ENCODE measurements at regions not wholly inside any gene's neighbourhood (a gene's known extent, or its start where the extent isn't known, plus 50 kb on each side); places are given as distances from the start of the nearest gene placed in this dataset.

DNA sequence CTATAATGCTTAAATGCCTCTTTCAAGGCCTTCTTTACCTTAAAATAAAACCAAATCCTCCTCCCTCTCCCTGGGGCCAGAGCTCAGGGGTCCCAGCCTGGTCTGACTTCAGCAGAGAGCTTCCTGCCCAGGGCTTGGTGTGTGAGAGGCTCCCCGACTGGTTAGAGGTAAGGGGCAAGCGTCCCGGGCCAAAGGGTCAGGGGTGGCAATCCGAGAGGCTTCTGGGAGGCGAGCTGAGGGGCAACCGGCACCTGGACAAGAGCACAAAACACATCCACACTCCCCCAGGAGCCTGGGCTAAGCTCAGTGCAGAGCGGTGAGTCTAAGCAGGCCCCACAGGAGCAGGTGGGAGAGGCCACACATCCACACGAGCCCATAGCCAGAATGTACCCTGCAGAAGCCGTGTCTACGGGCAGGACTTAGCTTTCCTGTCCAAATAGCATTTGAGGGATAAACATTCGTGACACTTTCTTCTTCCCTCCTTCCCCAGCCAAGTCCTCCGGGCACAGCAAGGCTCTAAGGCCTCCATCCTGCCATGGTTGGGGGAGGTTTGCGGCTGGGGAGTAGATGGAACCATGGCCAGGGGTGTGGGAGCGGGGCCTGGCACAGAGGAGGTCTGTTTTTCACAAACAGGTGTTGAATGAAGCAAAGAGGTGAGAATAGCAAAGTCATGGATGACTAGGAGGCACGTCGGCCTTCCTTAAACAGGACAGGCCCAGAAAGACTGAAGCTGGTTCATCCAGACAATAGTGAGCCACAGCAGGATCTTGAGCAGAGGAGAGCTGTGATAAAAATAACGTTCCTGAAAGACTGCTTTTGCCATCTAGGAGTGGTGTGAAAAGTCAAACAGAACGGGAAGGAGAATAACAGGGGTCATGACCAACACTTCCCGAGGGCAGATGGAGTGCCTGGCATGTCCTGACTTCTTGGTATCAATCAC is 98.7 kb upstream of the IQSEC1 start:
- no peaks in the 10 kb centered on the region for H3K79me2 ChIP-seq (ENCODE audit: control insufficient read depth, insufficient read depth, low read length)
- no peaks in the 10 kb centered on the region; a peak in 3 of 4 replicates for H3K27me3 ChIP-seq (replicated peaks in 1 of 2; ENCODE audit: control insufficient read depth in 2 of 2, insufficient read depth in 2 of 2, low read length in 1 of 2)
- CTCF ChIA-PET: interaction anchor here (1.3 kb wide), 1 partner anchor 80 kb away, joined by 3 read pairs; no protein-coding TSS in a partner anchor
- no peaks in the 10 kb centered on the region for H3K4me1 ChIP-seq (ENCODE audit: control insufficient read depth, insufficient read depth, low read length)
- WGBS (ENCODE audit: insufficient coverage, insufficient replicate concordance, low lambda C conversion rate, missing lambda C conversion rate): 28% methylated on average over 19 of the region's 19 CpGs
- SMC1A ChIA-PET (ENCODE audit: uncharacterized antibody, unreplicated experiment): no interaction called here
- intact Hi-C loops (cut with micrococcal nuclease; ENCODE audit: unreplicated experiment): no loop called here
- POLR2A ChIA-PET: no interaction called here
- ATAC-seq (no peak), DNase-seq (ENCODE audit: low read depth, low spot score) (no peak), FAIRE-seq (no peak)
- no peaks in the 10 kb centered on the region for H3K9me3 ChIP-seq (replicated peaks; ENCODE audit: control insufficient read depth, insufficient read depth, low read length)
- H4K20me1 ChIP-seq (ENCODE audit: control insufficient read depth, insufficient read depth): no peaks in the 10 kb centered on the region; the same call in 1 of the 2 replicates
- RAD21 ChIA-PET (ENCODE audit: unreplicated experiment): no interaction called here
- H3K9ac ChIP-seq (ENCODE audit: control insufficient read depth, insufficient read depth, low read length): no peak overlapping the region
- H3K27ac ChIP-seq (ENCODE audit: control insufficient read depth, insufficient read depth): no peak overlapping the region
- in situ Hi-C loops (cut with MboI): no loop called here
- TF ChIP-seq BRCA1 (IDR thresholded peaks at IDR 0.05; ENCODE audit: low read depth, low read length) (no peak), MYB (IDR thresholded peaks at IDR 0.05; ENCODE audit: borderline replicate concordance, low read depth, low read length) (no peak), NFYB (IDR thresholded peaks at IDR 0.05; ENCODE audit: insufficient read depth, low read depth, low read length) (no peak), RUNX3 (IDR thresholded peaks at IDR 0.05; ENCODE audit: low read length) (no peak), SUZ12 (IDR thresholded peaks at IDR 0.05; ENCODE audit: unreplicated experiment) (no peak), HDGF (IDR thresholded peaks at IDR 0.05) (no peak), CEBPB (IDR thresholded peaks at IDR 0.05; ENCODE audit: borderline replicate concordance in 1 of 2, low read depth in 2 of 2, low read length in 2 of 2) (no peak), NR2C1 (IDR thresholded peaks at IDR 0.05) (no peak), HDAC2 (IDR thresholded peaks at IDR 0.05) (no peak), TAF1 (IDR thresholded peaks at IDR 0.05; ENCODE audit: borderline replicate concordance, low read depth, low read length) (no peak), HSF1 (IDR thresholded peaks at IDR 0.05; ENCODE audit: low read depth, low read length) (no peak), EZH2 (IDR thresholded peaks at IDR 0.05; ENCODE audit: borderline replicate concordance, control insufficient read depth, low read depth, low read length) (no peak)
- TF ChIP-seq, protein P1, sequence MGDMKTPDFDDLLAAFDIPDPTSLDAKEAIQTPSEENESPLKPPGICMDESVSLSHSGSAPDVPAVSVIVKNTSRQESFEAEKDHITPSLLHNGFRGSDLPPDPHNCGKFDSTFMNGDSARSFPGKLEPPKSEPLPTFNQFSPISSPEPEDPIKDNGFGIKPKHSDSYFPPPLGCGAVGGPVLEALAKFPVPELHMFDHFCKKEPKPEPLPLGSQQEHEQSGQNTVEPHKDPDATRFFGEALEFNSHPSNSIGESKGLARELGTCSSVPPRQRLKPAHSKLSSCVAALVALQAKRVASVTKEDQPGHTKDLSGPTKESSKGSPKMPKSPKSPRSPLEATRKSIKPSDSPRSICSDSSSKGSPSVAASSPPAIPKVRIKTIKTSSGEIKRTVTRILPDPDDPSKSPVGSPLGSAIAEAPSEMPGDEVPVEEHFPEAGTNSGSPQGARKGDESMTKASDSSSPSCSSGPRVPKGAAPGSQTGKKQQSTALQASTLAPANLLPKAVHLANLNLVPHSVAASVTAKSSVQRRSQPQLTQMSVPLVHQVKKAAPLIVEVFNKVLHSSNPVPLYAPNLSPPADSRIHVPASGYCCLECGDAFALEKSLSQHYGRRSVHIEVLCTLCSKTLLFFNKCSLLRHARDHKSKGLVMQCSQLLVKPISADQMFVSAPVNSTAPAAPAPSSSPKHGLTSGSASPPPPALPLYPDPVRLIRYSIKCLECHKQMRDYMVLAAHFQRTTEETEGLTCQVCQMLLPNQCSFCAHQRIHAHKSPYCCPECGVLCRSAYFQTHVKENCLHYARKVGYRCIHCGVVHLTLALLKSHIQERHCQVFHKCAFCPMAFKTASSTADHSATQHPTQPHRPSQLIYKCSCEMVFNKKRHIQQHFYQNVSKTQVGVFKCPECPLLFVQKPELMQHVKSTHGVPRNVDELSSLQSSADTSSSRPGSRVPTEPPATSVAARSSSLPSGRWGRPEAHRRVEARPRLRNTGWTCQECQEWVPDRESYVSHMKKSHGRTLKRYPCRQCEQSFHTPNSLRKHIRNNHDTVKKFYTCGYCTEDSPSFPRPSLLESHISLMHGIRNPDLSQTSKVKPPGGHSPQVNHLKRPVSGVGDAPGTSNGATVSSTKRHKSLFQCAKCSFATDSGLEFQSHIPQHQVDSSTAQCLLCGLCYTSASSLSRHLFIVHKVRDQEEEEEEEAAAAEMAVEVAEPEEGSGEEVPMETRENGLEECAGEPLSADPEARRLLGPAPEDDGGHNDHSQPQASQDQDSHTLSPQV (IDR thresholded peaks at IDR 0.05): no peak
- TF ChIP-seq, protein P2, sequence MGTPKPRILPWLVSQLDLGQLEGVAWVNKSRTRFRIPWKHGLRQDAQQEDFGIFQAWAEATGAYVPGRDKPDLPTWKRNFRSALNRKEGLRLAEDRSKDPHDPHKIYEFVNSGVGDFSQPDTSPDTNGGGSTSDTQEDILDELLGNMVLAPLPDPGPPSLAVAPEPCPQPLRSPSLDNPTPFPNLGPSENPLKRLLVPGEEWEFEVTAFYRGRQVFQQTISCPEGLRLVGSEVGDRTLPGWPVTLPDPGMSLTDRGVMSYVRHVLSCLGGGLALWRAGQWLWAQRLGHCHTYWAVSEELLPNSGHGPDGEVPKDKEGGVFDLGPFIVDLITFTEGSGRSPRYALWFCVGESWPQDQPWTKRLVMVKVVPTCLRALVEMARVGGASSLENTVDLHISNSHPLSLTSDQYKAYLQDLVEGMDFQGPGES (IDR thresholded peaks at IDR 0.05): no peak
- no peaks in the 10 kb centered on the region for H3K36me3 ChIP-seq (ENCODE audit: control insufficient read depth in 2 of 2, insufficient read depth in 2 of 2, low read length in 1 of 2)
- no peak overlapping the region for H2AFZ ChIP-seq (ENCODE audit: control insufficient read depth, low read depth, low read length)
- H3K4me2 ChIP-seq (ENCODE audit: control insufficient read depth, insufficient read depth): no peak overlapping the region
- no peak overlapping the region for H3K4me3 ChIP-seq
- no TSS peak for BruUV-seq (replicated peaks)
